ENCODE measurements at regions not wholly inside any gene's neighbourhood (a gene's known extent, or its start where the extent isn't known, plus 50 kb on each side); places are given as distances from the start of the nearest gene placed in this dataset.

DNA sequence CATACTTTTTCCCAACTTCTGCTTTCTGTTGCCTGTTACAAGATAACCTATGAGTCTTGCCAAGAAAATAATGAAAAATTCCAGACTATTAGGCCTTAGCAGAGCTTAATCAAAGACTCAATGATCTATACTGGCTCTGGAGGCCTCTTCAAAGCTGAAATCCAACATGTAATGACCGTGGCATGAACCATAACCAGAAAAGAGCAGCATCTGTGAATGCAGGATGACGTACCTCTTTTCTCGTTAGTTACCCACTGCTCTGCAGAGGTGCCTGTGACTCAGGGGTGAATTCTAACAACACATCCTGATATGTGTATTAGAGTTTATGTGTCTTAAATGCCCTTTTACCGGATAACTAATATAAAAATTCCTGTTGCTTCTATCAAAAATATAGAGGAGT, 645.4 kb downstream of the PRELID2 start:
- no peak for TF ChIP-seq EZH2 (IDR thresholded peaks at IDR 0.05; ENCODE audit: borderline replicate concordance, low read length)
- TF ChIP-seq, protein P1, sequence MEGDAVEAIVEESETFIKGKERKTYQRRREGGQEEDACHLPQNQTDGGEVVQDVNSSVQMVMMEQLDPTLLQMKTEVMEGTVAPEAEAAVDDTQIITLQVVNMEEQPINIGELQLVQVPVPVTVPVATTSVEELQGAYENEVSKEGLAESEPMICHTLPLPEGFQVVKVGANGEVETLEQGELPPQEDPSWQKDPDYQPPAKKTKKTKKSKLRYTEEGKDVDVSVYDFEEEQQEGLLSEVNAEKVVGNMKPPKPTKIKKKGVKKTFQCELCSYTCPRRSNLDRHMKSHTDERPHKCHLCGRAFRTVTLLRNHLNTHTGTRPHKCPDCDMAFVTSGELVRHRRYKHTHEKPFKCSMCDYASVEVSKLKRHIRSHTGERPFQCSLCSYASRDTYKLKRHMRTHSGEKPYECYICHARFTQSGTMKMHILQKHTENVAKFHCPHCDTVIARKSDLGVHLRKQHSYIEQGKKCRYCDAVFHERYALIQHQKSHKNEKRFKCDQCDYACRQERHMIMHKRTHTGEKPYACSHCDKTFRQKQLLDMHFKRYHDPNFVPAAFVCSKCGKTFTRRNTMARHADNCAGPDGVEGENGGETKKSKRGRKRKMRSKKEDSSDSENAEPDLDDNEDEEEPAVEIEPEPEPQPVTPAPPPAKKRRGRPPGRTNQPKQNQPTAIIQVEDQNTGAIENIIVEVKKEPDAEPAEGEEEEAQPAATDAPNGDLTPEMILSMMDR (IDR thresholded peaks at IDR 0.05; ENCODE audit: low read length) = no peak

All from OCI-LY1 (cell line).